ENCODE measurements at regions not wholly inside any gene's neighbourhood (a gene's known extent, or its start where the extent isn't known, plus 50 kb on each side); places are given as distances from the start of the nearest gene placed in this dataset.
"Not testable (repeated sequence)": the region's sequence is repeated elsewhere in the genome, so short reads cannot be mapped to it uniquely, and the experiment has no call there.

- no peaks in the 10 kb centered on the region for H3K27me3 ChIP-seq (ENCODE audit: control insufficient read depth, insufficient read depth, low read length)
- no peak overlapping the region for H3K4me3 ChIP-seq (ENCODE audit: low read depth, low read length)
- ChIA-PET CTCF (interaction anchor here (1.2 kb wide), 1 partner anchor 11 kb away, joined by 4 read pairs; no protein-coding TSS in a partner anchor), POLR2A (interaction anchor here (0.6 kb wide), 1 partner anchor 660 kb away, joined by 7 read pairs; no protein-coding TSS in a partner anchor)
- no peaks in the 10 kb centered on the region for H3K36me3 ChIP-seq (ENCODE audit: control insufficient read depth, insufficient read depth, low read length)
- DNase-seq (ENCODE audit: low read depth), result no peak
- TF ChIP-seq CTCF (IDR thresholded peaks at IDR 0.05; ENCODE audit: insufficient read depth, low read depth, low read length), result no peak
These were observed 491.5 kb upstream of the TNP1 start for GRCh38 chr2:217351378-217351777.

DNA sequence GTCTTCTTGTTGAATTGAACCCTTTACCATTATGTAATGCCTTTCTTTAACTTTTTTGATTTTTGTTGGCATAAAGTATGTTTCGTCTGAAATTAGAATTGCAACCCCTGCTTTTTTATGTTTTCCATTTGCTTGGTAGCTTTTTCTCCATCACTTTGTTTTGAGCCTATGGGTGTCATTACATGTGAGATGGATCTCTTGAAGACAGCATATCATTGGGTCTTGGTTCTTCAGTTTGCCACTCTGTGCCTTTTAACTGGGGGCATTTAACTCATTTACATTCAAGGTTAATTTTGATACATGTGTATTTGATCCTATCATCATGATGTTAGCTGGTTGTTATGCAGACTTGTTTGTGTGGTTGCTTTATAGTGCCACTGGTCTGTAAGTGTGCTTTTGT lies 489.4 kb upstream of the TNP1 start:
- TF ChIP-seq CTCF (IDR thresholded peaks at IDR 0.05; ENCODE audit: insufficient read depth, low read depth, low read length), result no peak
- H3K4me3 ChIP-seq (ENCODE audit: low read depth, low read length), result no peak overlapping the region
- no peak for DNase-seq (ENCODE audit: low read depth)
- H3K27me3 ChIP-seq (ENCODE audit: control insufficient read depth, insufficient read depth, low read length), result no peaks in the 10 kb centered on the region
- no peaks in the 10 kb centered on the region for H3K36me3 ChIP-seq (ENCODE audit: control insufficient read depth, insufficient read depth, low read length)
- CTCF ChIA-PET, result no interaction called here
- POLR2A ChIA-PET, result no interaction called here

DNA sequence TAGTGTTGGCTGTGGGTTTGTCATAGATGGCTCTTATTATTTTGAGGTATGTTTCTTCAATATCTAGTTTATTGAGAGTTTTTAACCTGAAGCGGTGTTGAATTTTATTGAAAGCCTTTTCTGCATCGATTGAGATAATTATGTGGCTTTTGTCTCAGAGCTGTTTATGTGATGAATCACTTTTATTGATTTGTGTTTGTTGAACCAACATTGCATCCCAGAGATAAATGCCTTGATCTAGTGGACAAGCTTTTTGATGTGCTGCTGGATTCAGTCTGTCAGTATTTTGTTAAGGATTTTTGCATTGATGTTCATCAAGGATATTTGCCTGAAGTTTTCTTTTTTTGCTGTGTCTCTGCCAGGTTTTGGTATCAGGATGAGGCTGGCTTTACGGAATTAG lies 487.8 kb upstream of the TNP1 start:
- DNase-seq (ENCODE audit: low read depth); H3K27me3 ChIP-seq (ENCODE audit: control insufficient read depth, insufficient read depth, low read length); H3K4me3 ChIP-seq (ENCODE audit: low read depth, low read length); H3K36me3 ChIP-seq (ENCODE audit: control insufficient read depth, insufficient read depth, low read length); POLR2A ChIA-PET: not testable (repeated sequence)
- CTCF ChIA-PET, result interaction anchor here (1.2 kb wide), 1 partner anchor 8 kb away, joined by 3 read pairs; no protein-coding TSS in a partner anchor

GRCh38 chr2:217346043-217346442 lies 486.2 kb upstream of the TNP1 start:
- DNase-seq (ENCODE audit: low read depth); H3K36me3 ChIP-seq (ENCODE audit: control insufficient read depth, insufficient read depth, low read length); H3K4me3 ChIP-seq (ENCODE audit: low read depth, low read length); CTCF ChIA-PET; H3K27me3 ChIP-seq (ENCODE audit: control insufficient read depth, insufficient read depth, low read length); POLR2A ChIA-PET: not testable (repeated sequence)

GRCh38 chr2:217340899-217341298 lies 481.0 kb upstream of the TNP1 start:
- Histone ChIP-seq H3K4me3 (ENCODE audit: low read depth, low read length) (no peak overlapping the region), H3K36me3 (ENCODE audit: control insufficient read depth, insufficient read depth, low read length) (no peaks in the 10 kb centered on the region; the same call in 1 of the 2 replicates), H3K27me3 (ENCODE audit: control insufficient read depth, insufficient read depth, low read length) (no peaks in the 10 kb centered on the region)
- no peak for TF ChIP-seq CTCF (IDR thresholded peaks at IDR 0.05; ENCODE audit: insufficient read depth, low read depth, low read length)
- ChIA-PET POLR2A (no interaction called here), CTCF (no interaction called here)
- no peak for DNase-seq (ENCODE audit: low read depth)

GRCh38 chr2:217340176-217340575 lies 480.3 kb upstream of the TNP1 start:
- DNase-seq (ENCODE audit: low read depth), result no peak
- ChIA-PET CTCF (no interaction called here), POLR2A (no interaction called here)
- no peak for TF ChIP-seq CTCF (IDR thresholded peaks at IDR 0.05; ENCODE audit: insufficient read depth, low read depth, low read length)
- no peaks in the 10 kb centered on the region; the same call in 1 of the 2 replicates for H3K36me3 ChIP-seq (ENCODE audit: control insufficient read depth, insufficient read depth, low read length)
- no peaks in the 10 kb centered on the region for H3K27me3 ChIP-seq (ENCODE audit: control insufficient read depth, insufficient read depth, low read length)
- H3K4me3 ChIP-seq (ENCODE audit: low read depth, low read length), result no peak overlapping the region

All from BJ (cell line).